IgD-negative memory B cell (primary cell): ENCODE measurements at regions not wholly inside any gene's neighbourhood (a gene's known extent, or its start where the extent isn't known, plus 50 kb on each side); places are given as distances from the start of the nearest gene placed in this dataset.

Experiments used
- H3K27ac Mint-ChIP-seq, 3 donors: one replicate each; pipeline ENCODE4 v1.8.0; 2020 to 2022; ENCODE audit warnings: mild to moderate bottlenecking in 3 of 3, mixed read lengths in 3 of 3, moderate library complexity in 1 of 3
- H3K27me3 Mint-ChIP-seq: one replicate; pipeline ENCODE4 v1.8.0; 2021; ENCODE audit warnings: mixed read lengths
- H3K36me3 Mint-ChIP-seq: one replicate; pipeline ENCODE4 v1.8.0; 2020; ENCODE audit warnings: mild to moderate bottlenecking, mixed read lengths
- H3K4me1 Mint-ChIP-seq, 3 donors: one replicate each; pipeline ENCODE4 v1.8.0; 2020 to 2022; ENCODE audit warnings: mixed read lengths in 3 of 3, mild to moderate bottlenecking in 1 of 3
- H3K4me3 Mint-ChIP-seq, 4 donors: one replicate each; pipeline ENCODE4 v1.8.0; 2020 to 2022; ENCODE audit warnings: mild to moderate bottlenecking in 4 of 4, mixed read lengths in 4 of 4, moderate library complexity in 3 of 4
- H3K9me3 Mint-ChIP-seq, 3 donors: one replicate each; pipeline ENCODE4 v1.8.0; 2020 to 2021; ENCODE audit warnings: mixed read lengths in 3 of 3, mild to moderate bottlenecking in 1 of 3

GRCh38 chr11:45095691-45096010 is 50.8 kb upstream of the PRDM11 start:
- Mint-ChIP-seq H3K4me3 (no peak overlapping the region), H3K27me3 (peaks cover 11% of the 10 kb centered on the region), H3K9me3 (no peaks in the 10 kb centered on the region), H3K36me3 (no peaks in the 10 kb centered on the region), H3K4me1 (peaks cover 2 to 5% (median 4%) of the 10 kb centered on the region in 3 donors), H3K27ac (no peak overlapping the region)

GRCh38 chr11:45096636-45097035 is 49.8 kb upstream of the PRDM11 start:
- no peak overlapping the region for H3K4me3 Mint-ChIP-seq
- no peak overlapping the region for H3K27ac Mint-ChIP-seq
- no peaks in the 10 kb centered on the region for H3K36me3 Mint-ChIP-seq
- peaks cover 11% of the 10 kb centered on the region for H3K27me3 Mint-ChIP-seq
- H3K4me1 Mint-ChIP-seq = peaks cover 0 to 5% (median 2%) of the 10 kb centered on the region in 3 donors
- no peaks in the 10 kb centered on the region for H3K9me3 Mint-ChIP-seq
